ENCODE measurements at regions not wholly inside any gene's neighbourhood (a gene's known extent, or its start where the extent isn't known, plus 50 kb on each side); places are given as distances from the start of the nearest gene placed in this dataset.

- no peak overlapping the region for H3K4me3 ChIP-seq (ENCODE audit: low read depth, low read length)
- TF ChIP-seq CTCF (IDR thresholded peaks at IDR 0.05; ENCODE audit: low read depth, low read length) = no peak
Observed at GRCh38 chrX:109863811-109864210, 130.8 kb upstream of the ACSL4 start.

- no peak overlapping the region for H3K4me3 ChIP-seq (ENCODE audit: low read depth, low read length)
- no peak for TF ChIP-seq CTCF (IDR thresholded peaks at IDR 0.05; ENCODE audit: low read depth, low read length)
Observed at GRCh38 chrX:109871121-109871888, 131.6 kb upstream of the TMEM164 start.

- H3K4me3 ChIP-seq (ENCODE audit: low read depth, low read length) = no peak overlapping the region
- TF ChIP-seq CTCF (IDR thresholded peaks at IDR 0.05; ENCODE audit: low read depth, low read length) = no peak
Observed at GRCh38 chrX:109872021-109872732, 130.7 kb upstream of the TMEM164 start.

- no peak for TF ChIP-seq CTCF (IDR thresholded peaks at IDR 0.05; ENCODE audit: low read depth, low read length)
Observed at GRCh38 chrX:109873574-109873973, 129.3 kb upstream of the TMEM164 start.

GRCh38 chrX:109873983-109874382, 128.9 kb upstream of the TMEM164 start:
- H3K4me3 ChIP-seq (ENCODE audit: low read depth, low read length) = no peak overlapping the region
- TF ChIP-seq CTCF (IDR thresholded peaks at IDR 0.05; ENCODE audit: low read depth, low read length) = no peak

More at GRCh38 chrX:109873574-109873973, 129.3 kb upstream of the TMEM164 start:
- no peak overlapping the region for H3K4me3 ChIP-seq (ENCODE audit: low read depth, low read length)

GRCh38 chrX:109874548-109874947, 128.4 kb upstream of the TMEM164 start:
- TF ChIP-seq CTCF (IDR thresholded peaks at IDR 0.05; ENCODE audit: low read depth, low read length) = no peak
- H3K4me3 ChIP-seq (ENCODE audit: low read depth, low read length) = no peak overlapping the region

GRCh38 chrX:109875831-109876230, 127.1 kb upstream of the TMEM164 start:
- H3K4me3 ChIP-seq (ENCODE audit: low read depth, low read length) = no peak overlapping the region
- no peak for TF ChIP-seq CTCF (IDR thresholded peaks at IDR 0.05; ENCODE audit: low read depth, low read length)
